Esophagus muscularis mucosa (tissue), 3 donors: ENCODE measurements at regions not wholly inside any gene's neighbourhood (a gene's known extent, or its start where the extent isn't known, plus 50 kb on each side); places are given as distances from the start of the nearest gene placed in this dataset.

Source experiments
- CTCF ChIP-seq, 3 experiments: fragments of 200-600 bp in 2 of 3; fragments of 450-650 bp in 1 of 3; sonication (generic) in 2 of 3; IDR thresholded peaks; one replicate each; pipeline ENCODE4 v1.5.1; 2017 to 2019; ENCODE audit warnings: antibody characterized with exemption in 3 of 3, mild to moderate bottlenecking in 2 of 3, moderate library complexity in 1 of 3
- POLR2A ChIP-seq: fragments of 450-650 bp; IDR thresholded peaks from one replicate; pipeline ENCODE4 v1.6.1; 2017; ENCODE audit warnings: antibody characterized with exemption, moderate library complexity, mild to moderate bottlenecking, low read depth
- POLR2AphosphoS5 ChIP-seq, 2 donors: sonication (generic); formaldehyde crosslinking; IDR thresholded peaks; one replicate each; pipeline ENCODE4 v1.6.1; 2017; ENCODE audit warnings: antibody characterized with exemption in 2 of 2

- TF ChIP-seq POLR2A (no peak), POLR2AphosphoS5 (IDR thresholded peaks at IDR 0.05) (no peak), CTCF (IDR thresholded peaks at IDR 0.05) (no peak)
These were observed 54.3 kb upstream of the NPY start for GRCh38 chr7:24229481-24230226.
